K562 (cell line): ENCODE measurements at regions not wholly inside any gene's neighbourhood (a gene's known extent, or its start where the extent isn't known, plus 50 kb on each side); places are given as distances from the start of the nearest gene placed in this dataset.
A peak's percentile ranks its signal among the peaks of the same experiment; 100 is the strongest.

ENCODE experiments used
- CUX1 ChIP-seq: fragments of 200-800 bp; sonication (Bioruptor generic); IDR thresholded peaks from 2 replicates; pipeline ENCODE4 v1.6.1; 2016; ENCODE audit warnings: missing genetic modification characterization, missing compliant biosample characterization
- CXXC5 ChIP-seq: fragments of 250-450 bp; sonication (Bioruptor Pico); IDR thresholded peaks from 2 replicates; pipeline ENCODE4 v1.8.0; 2022; ENCODE audit warnings: inconsistent platforms, mild to moderate bottlenecking, moderate library complexity
- MAFK ChIP-seq: IDR thresholded peaks from 2 replicates; pipeline ENCODE4 v1.6.1; 2011; ENCODE audit warnings: low read length, improper control_type of control experiment
- NCOA1 ChIP-seq: fragments of 450-650 bp; IDR thresholded peaks from 2 replicates; pipeline ENCODE4 v1.6.1; 2016; ENCODE audit warnings: low read depth
- NFE2 ChIP-seq: IDR thresholded peaks from 2 replicates; pipeline ENCODE4 v1.6.1; 2014; ENCODE audit warnings: antibody characterized with exemption, low read depth
- NONO ChIP-seq, 2 experiments: fragments of 200-400 bp in 1 of 2; fragments of 450-650 bp in 1 of 2; formaldehyde crosslinking in 1 of 2; IDR thresholded peaks; 2 replicates each; pipeline ENCODE4 v1.6.1; 2017; ENCODE audit warnings: low read depth in 2 of 2, mild to moderate bottlenecking in 2 of 2, moderate library complexity in 2 of 2, low read length in 1 of 2
- SMARCA5 ChIP-seq: fragments of 450-650 bp; IDR thresholded peaks from 2 replicates; pipeline ENCODE4 v1.6.1; 2016
- VEZF1 ChIP-seq: fragments of 200-800 bp; sonication (Bioruptor generic); IDR thresholded peaks from 2 replicates; pipeline ENCODE4 v1.6.1; 2017; ENCODE audit warnings: missing genetic modification characterization, missing compliant biosample characterization
- WHSC1 ChIP-seq: IDR thresholded peaks from one replicate; pipeline ENCODE4 v1.6.1; 2012; ENCODE audit warnings: low read length, control low read depth, inconsistent platforms
- ZFP36 ChIP-seq: fragments of 150-350 bp; IDR thresholded peaks from 2 replicates; pipeline ENCODE4 v1.6.1; 2018; ENCODE audit warnings: low read length, low read depth; ENCODE audit not compliant: partially characterized antibody
- ZHX1 ChIP-seq: fragments of 150-350 bp; conservative IDR thresholded peaks from 2 replicates; pipeline ENCODE4 v1.6.1; 2014; ENCODE audit warnings: low read length
- ZNF217 ChIP-seq: sonication (generic); formaldehyde crosslinking; IDR thresholded peaks from 2 replicates; pipeline ENCODE4 v1.8.0; 2022; ENCODE audit warnings: mild to moderate bottlenecking, missing genetic modification reagents
- ZNF277 ChIP-seq: fragments of 250-450 bp; sonication (Bioruptor Pico); IDR thresholded peaks from 2 replicates; pipeline ENCODE4 v1.8.0; 2022; ENCODE audit warnings: inconsistent platforms, mild to moderate bottlenecking, moderate library complexity, borderline replicate concordance
- ZNF57 ChIP-seq: fragments of 450-650 bp; formaldehyde crosslinking; IDR thresholded peaks from 2 replicates; pipeline ENCODE4 v1.4.0; 2020; ENCODE audit warnings: mild to moderate bottlenecking, moderate library complexity
- ZNF583 ChIP-seq: fragments of 250-450 bp; sonication (Bioruptor Pico); IDR thresholded peaks from 2 replicates; pipeline ENCODE4 v1.4.0; 2020
- TF ChIP-seq, protein P1 (sequence below): sonication (generic); formaldehyde crosslinking; IDR thresholded peaks from 2 replicates; pipeline ENCODE4 v1.8.0; 2022; ENCODE audit warnings: mild to moderate bottlenecking, missing genetic modification reagents

DNA sequence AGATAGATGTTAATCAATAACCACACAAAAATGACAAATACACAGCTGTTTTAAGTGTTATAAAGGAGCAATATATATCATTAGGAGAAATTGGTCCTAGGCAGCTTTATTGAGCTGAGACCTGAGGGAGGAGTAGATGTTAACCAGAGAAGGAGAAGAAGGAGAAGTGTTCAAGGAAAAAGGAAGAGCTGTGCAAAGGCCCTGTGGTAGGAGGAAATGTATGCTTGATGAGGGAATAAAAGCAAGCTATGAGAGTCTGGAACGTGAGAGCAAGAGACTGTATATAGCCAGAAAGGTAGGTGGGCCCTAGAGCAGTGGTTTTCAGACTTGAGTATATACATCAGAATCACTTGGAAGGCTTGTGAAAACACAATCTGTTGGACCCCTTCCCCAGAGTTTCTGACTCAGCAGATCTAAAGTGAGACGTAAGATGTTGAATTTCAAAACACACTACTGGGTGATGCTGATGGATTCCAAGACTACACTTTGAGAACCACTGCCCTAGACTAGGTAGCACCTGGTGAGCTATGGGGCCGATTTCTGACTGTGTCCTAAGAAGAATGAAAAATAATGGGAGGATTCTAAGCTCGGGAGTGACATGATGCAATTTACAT, 342.3 kb upstream of the ADAMTS9 start (continued):
- TF ChIP-seq ZHX1 (no peak), ZNF217 (CRISPR knock-in tag) (no peak), NCOA1 (no peak), NFE2 (peak; percentile 20; the same call in 1 of the 2 replicates), ZFP36 (no peak), ZNF57 (CRISPR knock-in tag) (no peak), CUX1 (CRISPR knock-in tag) (no peak), SMARCA5 (peak; percentile 87), ZNF277 (CRISPR knock-in tag) (no peak), NONO (IDR thresholded peaks at IDR 0.05; ENCODE audit: low read depth in 2 of 2, low read length in 1 of 2) (no peak), CXXC5 (no peak), WHSC1 (no peak), MAFK (no peak), VEZF1 (CRISPR knock-in tag) (no peak), ZNF583 (CRISPR knock-in tag) (no peak)
- TF ChIP-seq, protein P1, sequence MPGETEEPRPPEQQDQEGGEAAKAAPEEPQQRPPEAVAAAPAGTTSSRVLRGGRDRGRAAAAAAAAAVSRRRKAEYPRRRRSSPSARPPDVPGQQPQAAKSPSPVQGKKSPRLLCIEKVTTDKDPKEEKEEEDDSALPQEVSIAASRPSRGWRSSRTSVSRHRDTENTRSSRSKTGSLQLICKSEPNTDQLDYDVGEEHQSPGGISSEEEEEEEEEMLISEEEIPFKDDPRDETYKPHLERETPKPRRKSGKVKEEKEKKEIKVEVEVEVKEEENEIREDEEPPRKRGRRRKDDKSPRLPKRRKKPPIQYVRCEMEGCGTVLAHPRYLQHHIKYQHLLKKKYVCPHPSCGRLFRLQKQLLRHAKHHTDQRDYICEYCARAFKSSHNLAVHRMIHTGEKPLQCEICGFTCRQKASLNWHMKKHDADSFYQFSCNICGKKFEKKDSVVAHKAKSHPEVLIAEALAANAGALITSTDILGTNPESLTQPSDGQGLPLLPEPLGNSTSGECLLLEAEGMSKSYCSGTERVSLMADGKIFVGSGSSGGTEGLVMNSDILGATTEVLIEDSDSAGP (CRISPR knock-in tag), result no peak
